ENCODE measurements at regions not wholly inside any gene's neighbourhood (a gene's known extent, or its start where the extent isn't known, plus 50 kb on each side); places are given as distances from the start of the nearest gene placed in this dataset.

GRCh38 chr4:94395562-94395961 is 52.9 kb upstream of the HPGDS start:
- intact Hi-C loops (cut with DNase I): no loop called here
- Histone ChIP-seq H3K27me3 (no peaks in the 10 kb centered on the region), H3K4me3 (no peak overlapping the region), H3K27ac (no peak overlapping the region), H3K4me1 (ENCODE audit: insufficient read depth) (no peaks in the 10 kb centered on the region), H3K9me3 (no peaks in the 10 kb centered on the region), H3K36me3 (no peaks in the 10 kb centered on the region)
- TF ChIP-seq EP300 (IDR thresholded peaks at IDR 0.05) (no peak), POLR2A (IDR thresholded peaks at IDR 0.05) (no peak), CTCF (IDR thresholded peaks at IDR 0.05) (no peak)
- DNase-seq: no peak
- WGBS, 3 donors: 27 to 31% (median 31%) methylated on average over 1 of the region's 1 CpG

- 89 to 95% (median 90%) methylated on average over 2 of the region's 2 CpGs for WGBS, 3 donors
- intact Hi-C loops (cut with DNase I): no loop called here
- no peak for DNase-seq
- Histone ChIP-seq H3K27ac (no peak overlapping the region), H3K9me3 (no peaks in the 10 kb centered on the region), H3K4me3 (no peak overlapping the region), H3K4me1 (ENCODE audit: insufficient read depth) (no peaks in the 10 kb centered on the region), H3K36me3 (no peaks in the 10 kb centered on the region), H3K27me3 (no peaks in the 10 kb centered on the region)
- TF ChIP-seq EP300 (IDR thresholded peaks at IDR 0.05): no peak
- TF ChIP-seq CTCF (IDR thresholded peaks at IDR 0.05): no peak
- TF ChIP-seq POLR2A (IDR thresholded peaks at IDR 0.05): no peak
These were observed 54.3 kb upstream of the HPGDS start for GRCh38 chr4:94396984-94397383.

GRCh38 chr4:94397635-94398034 is 54.1 kb upstream of the PDLIM5 start:
- intact Hi-C loops (cut with DNase I): no loop called here
- Histone ChIP-seq H3K36me3 (no peaks in the 10 kb centered on the region), H3K9me3 (no peaks in the 10 kb centered on the region), H3K27me3 (no peaks in the 10 kb centered on the region), H3K4me1 (ENCODE audit: insufficient read depth) (no peaks in the 10 kb centered on the region), H3K27ac (no peak overlapping the region), H3K4me3 (no peak overlapping the region)
- TF ChIP-seq POLR2A (IDR thresholded peaks at IDR 0.05) (no peak), EP300 (IDR thresholded peaks at IDR 0.05) (no peak), CTCF (IDR thresholded peaks at IDR 0.05) (no peak)
- WGBS, 3 donors: 81 to 93% (median 91%) methylated on average over 2 of the region's 2 CpGs
- no peak for DNase-seq

- Histone ChIP-seq H3K4me1 (ENCODE audit: insufficient read depth) (no peaks in the 10 kb centered on the region), H3K27me3 (no peaks in the 10 kb centered on the region), H3K9me3 (no peaks in the 10 kb centered on the region), H3K4me3 (no peak overlapping the region), H3K27ac (no peak overlapping the region), H3K36me3 (no peaks in the 10 kb centered on the region)
- TF ChIP-seq CTCF (IDR thresholded peaks at IDR 0.05) (no peak), EP300 (IDR thresholded peaks at IDR 0.05) (no peak)
- DNase-seq: no peak
- intact Hi-C loops (cut with DNase I): no loop called here
- WGBS, 3 donors: 90 to 97% (median 94%) methylated on average over 2 of the region's 2 CpGs
These were observed 52.5 kb upstream of the PDLIM5 start for GRCh38 chr4:94399277-94399676.

GRCh38 chr4:94399721-94400120 is 52.0 kb upstream of the PDLIM5 start:
- intact Hi-C loops (cut with DNase I): loop anchor here in 1 of 4 donors (10.0 kb wide), 1 partner anchor 195 kb away; no protein-coding TSS in a partner anchor
- TF ChIP-seq EP300 (IDR thresholded peaks at IDR 0.05) (no peak), CTCF (IDR thresholded peaks at IDR 0.05) (no peak), POLR2A (IDR thresholded peaks at IDR 0.05) (no peak)
- no peak overlapping the region for H3K27ac ChIP-seq
- no peaks in the 10 kb centered on the region for H3K27me3 ChIP-seq
- no peak overlapping the region for H3K4me3 ChIP-seq
- no peaks in the 10 kb centered on the region for H3K9me3 ChIP-seq
- no peaks in the 10 kb centered on the region for H3K36me3 ChIP-seq
- H3K4me1 ChIP-seq (ENCODE audit: insufficient read depth): no peaks in the 10 kb centered on the region
- WGBS, 3 donors: 92 to 97% (median 93%) methylated on average over 1 of the region's 1 CpG
- no peak for DNase-seq

Data from ovary (tissue), 7 donors.